EL (cell line): ENCODE measurements at regions not wholly inside any gene's neighbourhood (a gene's known extent, or its start where the extent isn't known, plus 50 kb on each side); places are given as distances from the start of the nearest gene placed in this dataset.

ENCODE experiments used
- DNase-seq: peaks from one replicate; pipeline ENCODE4 v3.0.0-alpha.2; 2016

DNA sequence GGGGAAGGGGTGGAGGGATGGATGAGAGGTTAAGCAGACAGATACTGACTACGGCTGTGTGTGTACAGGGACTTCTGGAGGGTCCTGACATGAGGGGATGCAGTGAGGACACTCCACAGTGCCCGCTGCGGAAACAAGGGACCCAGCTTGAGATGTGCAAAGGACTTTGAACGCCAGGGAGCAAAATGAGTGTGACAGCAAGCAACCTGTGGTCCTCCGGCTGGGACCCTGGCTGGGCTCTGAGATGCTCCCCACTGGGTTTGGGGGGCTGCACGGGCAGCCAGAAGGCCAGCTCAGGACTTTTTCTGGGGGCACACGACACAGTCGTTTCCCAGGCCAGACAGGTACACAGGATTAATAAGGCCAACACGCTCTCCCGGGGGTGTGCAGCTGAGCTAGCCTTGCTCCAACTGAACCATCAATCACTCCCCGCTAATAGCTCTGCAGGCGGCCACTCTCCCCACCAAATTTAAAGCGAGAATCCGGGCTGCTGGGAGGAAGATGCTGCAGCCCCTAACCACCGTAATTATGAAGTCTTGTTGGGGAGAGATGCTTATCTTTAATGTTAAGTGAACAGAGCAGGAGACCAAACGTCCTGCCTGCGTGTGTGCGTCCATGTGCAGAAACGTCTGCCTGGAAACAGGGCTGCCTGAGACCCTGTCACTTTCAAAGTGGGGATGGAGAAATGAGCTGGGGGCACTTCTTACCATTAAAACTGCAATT lies 51.6 kb upstream of the DLK1 start:
- no peak for DNase-seq

DNA sequence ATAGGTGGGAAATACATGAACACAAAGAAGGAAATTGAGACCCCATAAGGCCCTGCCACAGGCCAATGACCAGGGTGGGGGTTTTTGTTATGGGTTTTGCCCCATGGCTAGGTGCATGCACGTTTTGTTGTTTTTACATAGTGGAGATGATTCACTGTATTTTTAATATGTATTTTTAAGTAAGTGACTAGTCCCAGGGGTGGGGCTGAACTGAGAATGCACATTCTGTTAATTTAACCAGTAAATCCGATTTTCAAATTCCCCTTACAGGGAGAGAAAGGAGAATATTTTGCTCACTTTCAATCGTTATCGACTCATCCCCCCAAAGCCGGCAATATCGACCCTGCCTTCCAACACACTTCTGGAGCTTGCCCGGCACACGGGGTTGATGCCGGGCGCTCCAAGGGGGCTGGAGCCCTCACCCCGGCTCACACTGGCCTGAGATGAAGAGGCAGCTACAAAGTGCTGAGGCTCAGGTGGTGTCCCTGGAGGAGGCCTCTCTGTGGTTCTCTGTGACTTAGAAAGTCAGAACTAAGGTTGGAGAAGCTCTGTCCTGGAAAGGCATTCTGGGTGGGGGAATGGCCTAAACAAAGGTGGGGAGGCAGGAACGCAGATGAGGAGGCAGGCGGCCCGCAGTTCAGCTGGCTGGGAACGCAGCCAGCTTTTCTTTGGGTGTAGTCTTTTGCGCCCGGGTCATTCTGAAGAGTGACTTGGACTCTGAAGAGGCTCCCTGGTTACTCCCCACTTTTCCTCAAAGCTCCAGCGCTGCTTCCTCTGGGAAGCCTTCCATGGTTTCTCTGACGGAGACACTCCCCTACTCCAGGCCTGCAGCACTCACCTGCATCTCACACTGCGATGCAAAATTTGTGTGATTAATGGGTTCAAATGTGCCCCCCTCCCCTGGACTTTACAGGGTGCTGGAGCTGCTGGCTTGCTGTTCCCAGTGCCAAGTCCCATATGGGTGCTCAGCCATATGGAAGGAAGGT lies 50.7 kb upstream of the DLK1 start:
- DNase-seq: no peak
